ENCODE measurements at regions not wholly inside any gene's neighbourhood (a gene's known extent, or its start where the extent isn't known, plus 50 kb on each side); places are given as distances from the start of the nearest gene placed in this dataset.

GRCh38 chr5:62707563-62707962, 128.9 kb downstream of the LRRC70 start:
- WGBS (ENCODE audit: extremely low coverage, insufficient read length, low lambda C conversion rate) = no CpG with 5 or more reads among the region's 1 CpG
- Histone ChIP-seq H3K27me3 (ENCODE audit: insufficient read depth, low read length) (no peaks in the 10 kb centered on the region), H3K14ac (ENCODE audit: insufficient read depth, low read length) (no peak overlapping the region), H3K9ac (ENCODE audit: extremely low read depth, insufficient read length, low read length) (no peak overlapping the region), H3K23me2 (ENCODE audit: insufficient read length, low read depth, low read length, poor library complexity, severe bottlenecking) (no peaks in the 10 kb centered on the region), H4K91ac (ENCODE audit: insufficient read length, low read depth, low read length) (no peak overlapping the region), H3K23ac (ENCODE audit: insufficient read length, low read depth, low read length) (no peak overlapping the region), H3K27ac (ENCODE audit: insufficient read length, low read depth, low read length) (no peak overlapping the region), H2AFZ (ENCODE audit: low read length) (no peak overlapping the region), H3K18ac (ENCODE audit: insufficient read length, low read depth, low read length) (no peak overlapping the region), H3T11ph (ENCODE audit: low read length) (no peak overlapping the region), H4K5ac (ENCODE audit: insufficient read length, low read depth, low read length) (no peak overlapping the region), H3K79me1 (ENCODE audit: insufficient read depth, low read depth, low read length, poor library complexity, severe bottlenecking) (no peaks in the 10 kb centered on the region), H3K4ac (ENCODE audit: low read depth, low read length) (no peak overlapping the region), H3K56ac (ENCODE audit: insufficient read length, low read depth, low read length) (no peak overlapping the region), H4K20me1 (ENCODE audit: control insufficient read depth, insufficient read depth, insufficient read length) (no peaks in the 10 kb centered on the region), H4K8ac (replicated peaks; ENCODE audit: insufficient read length, low read depth, low read length) (no peak overlapping the region), H3K79me2 (ENCODE audit: insufficient read depth, low read length) (no peaks in the 10 kb centered on the region), H2AK5ac (ENCODE audit: insufficient read length, low read length) (no peak overlapping the region), H2BK20ac (ENCODE audit: low read depth, low read length, poor library complexity, severe bottlenecking) (no peak overlapping the region), H2BK12ac (ENCODE audit: insufficient read length, low read depth, low read length) (no peak overlapping the region), H2BK15ac (ENCODE audit: low read depth, low read length) (no peak overlapping the region), H3K4me1 (ENCODE audit: insufficient read depth, low read length) (no peaks in the 10 kb centered on the region), H2BK120ac (ENCODE audit: low read depth, low read length, poor library complexity, severe bottlenecking) (no peak overlapping the region), H2BK5ac (ENCODE audit: insufficient read length, low read length) (no peak overlapping the region), H3K9me3 (ENCODE audit: control insufficient read depth, low read depth, low read length) (no peaks in the 10 kb centered on the region), H3K4me2 (ENCODE audit: insufficient read depth, insufficient read length, low read length) (no peak overlapping the region)
- 0 out of 2 replicates have a peak, but pooled peaks cover 2% of the 10 kb centered on the region for H3K27me3 Mint-ChIP-seq (ENCODE audit: low read depth)
- DNase-seq = no peak
- no peak for TF ChIP-seq CTCF (conservative IDR thresholded peaks at IDR 0.05)
- H3K36me3 Mint-ChIP-seq (ENCODE audit: insufficient read depth in 1 of 3, low read depth in 3 of 3) = peaks cover 0 to 4% (median 3%) of the 10 kb centered on the region in 3 experiments; a peak in 2 of 7 replicates
- H3K9me3 Mint-ChIP-seq = peaks cover 0 to 7% of the 10 kb centered on the region in 2 experiments; a peak in 2 of 5 replicates
- H3K4me3 Mint-ChIP-seq = no peak overlapping the region
- no peak overlapping the region for H3K27ac Mint-ChIP-seq
- H3K4me1 Mint-ChIP-seq = peaks cover 0 to 2% of the 10 kb centered on the region in 2 experiments; a peak in 1 of 4 replicates

All from H9 (cell line).